Endothelial cell of umbilical vein (primary cell): ENCODE measurements at regions not wholly inside any gene's neighbourhood (a gene's known extent, or its start where the extent isn't known, plus 50 kb on each side); places are given as distances from the start of the nearest gene placed in this dataset.

Source experiments
- BruUV-seq: library from RNA; stranded (reverse); fragments of 400-500 nt; replicated peaks from 2 replicates; lab custom pipeline; 2021; lab: Mats Ljungman, UMichigan
- CTCF ChIA-PET: fragments of 300-600, 350-600 bp; sonication (Branson Sonifier 250); formaldehyde crosslinking; loops from one replicate; lab custom pipeline; 2021; ENCODE audit warnings: antibody characterized with exemption, inconsistent platforms; lab: Charles Lee
- POLR2A ChIA-PET: fragments of 300-600, 350-600 bp; sonication (Branson Sonifier 250); formaldehyde crosslinking; loops from one replicate; lab custom pipeline; 2021; ENCODE audit warnings: antibody characterized with exemption, inconsistent platforms; lab: Charles Lee
- DNase-seq: peaks from one replicate; pipeline ENCODE4 v3.0.0-alpha.2; 2011; ENCODE audit warnings: low read depth, low spot score
- FAIRE-seq: peaks from 2 replicates; lab custom pipeline; 2011; peaks lifted over from hg19 to GRCh38; lab: Jason Lieb, UNC
- H2AFZ ChIP-seq: 2 replicates; pipeline ENCODE4 v1.6.0; 2012; ENCODE audit warnings: low read depth, low read length, control low read depth, inconsistent platforms
- H3K27ac ChIP-seq: 2 replicates; pipeline ENCODE4 v1.5.1; 2011; ENCODE audit warnings: low read depth, mild to moderate bottlenecking, control low read depth, low read length, moderate library complexity; ENCODE audit not compliant: insufficient read depth
- H3K27me3 ChIP-seq, 2 experiments: 2 replicates each; pipeline versions ENCODE4 v1.6.0 to v1.6.1; 2011; ENCODE audit warnings: low read length in 2 of 2, mixed read lengths in 1 of 2; ENCODE audit not compliant: control insufficient read depth in 2 of 2, insufficient read depth in 2 of 2
- H3K36me3 ChIP-seq, 2 experiments: 2 replicates in 1 of 2; 3 replicates in 1 of 2; pipeline ENCODE4 v1.5.1; 2011; ENCODE audit warnings: low read length in 2 of 2, mild to moderate bottlenecking in 1 of 2, moderate library complexity in 1 of 2; ENCODE audit not compliant: control insufficient read depth in 2 of 2, insufficient read depth in 2 of 2; ENCODE audit errors: extremely low read depth in 1 of 2
- H3K4me1 ChIP-seq: 3 replicates; pipeline ENCODE4 v1.5.1; 2011; ENCODE audit warnings: mild to moderate bottlenecking, low read length; ENCODE audit not compliant: control insufficient read depth, insufficient read depth; ENCODE audit errors: extremely low read depth
- H3K4me2 ChIP-seq: 2 replicates; pipeline ENCODE4 v1.6.1; 2011; ENCODE audit warnings: low read length, control low read depth, mixed read lengths; ENCODE audit not compliant: insufficient read depth
- H3K4me3 ChIP-seq, 3 experiments: fragments of 200-600 bp in 1 of 3; sonication (generic), shearing (Covaris generic) in 1 of 3; replicated peaks in 1 of 3; 2 replicates each; pipeline ENCODE4 v1.5.1; 2011 to 2016; ENCODE audit warnings: control low read depth in 3 of 3, low read length in 3 of 3, mild to moderate bottlenecking in 2 of 3, inconsistent platforms in 1 of 3, low read depth in 1 of 3, moderate library complexity in 1 of 3; ENCODE audit not compliant: insufficient read depth in 1 of 3
- H3K79me2 ChIP-seq: 2 replicates; pipeline ENCODE4 v1.6.0; 2012; ENCODE audit warnings: low read length, inconsistent platforms; ENCODE audit not compliant: control insufficient read depth, insufficient read depth
- H3K9ac ChIP-seq: replicated peaks from 2 replicates; pipeline ENCODE3; 2011; ENCODE audit warnings: low read length, control low read depth; ENCODE audit not compliant: insufficient read depth; ENCODE audit errors: extremely low read depth
- H3K9me1 ChIP-seq: replicated peaks from 3 replicates; pipeline ENCODE4 v1.6.0; 2011; ENCODE audit warnings: mild to moderate bottlenecking, low read length; ENCODE audit not compliant: control insufficient read depth, insufficient read depth; ENCODE audit errors: extremely low read depth
- H3K9me3 ChIP-seq: replicated peaks from 2 replicates; pipeline ENCODE4 v1.5.1; 2012; ENCODE audit warnings: low read length, inconsistent platforms; ENCODE audit not compliant: control insufficient read depth, insufficient read depth
- H4K20me1 ChIP-seq: replicated peaks from 2 replicates; pipeline ENCODE3; 2011; ENCODE audit warnings: mild to moderate bottlenecking, low read length; ENCODE audit not compliant: control insufficient read depth, insufficient read depth; ENCODE audit errors: extremely low read depth
- EZH2 ChIP-seq: IDR thresholded peaks from 2 replicates; pipeline ENCODE4 v1.6.1; 2012; ENCODE audit warnings: borderline replicate concordance, low read depth, mild to moderate bottlenecking, moderate library complexity, low read length, inconsistent platforms; ENCODE audit not compliant: severe bottlenecking
- FOS ChIP-seq: IDR thresholded peaks from 2 replicates; pipeline ENCODE4 v1.6.1; 2011; ENCODE audit warnings: mild to moderate bottlenecking, low read length, moderate library complexity, borderline replicate concordance; ENCODE audit not compliant: insufficient read depth
- GATA2 ChIP-seq: IDR thresholded peaks from 2 replicates; pipeline ENCODE4 v1.7.0; 2011; ENCODE audit warnings: low read depth, mild to moderate bottlenecking, moderate library complexity, mixed read lengths, low read length; ENCODE audit not compliant: insufficient read length, insufficient read depth
- JUN ChIP-seq: IDR thresholded peaks from 2 replicates; pipeline ENCODE4 v1.6.1; 2011; ENCODE audit warnings: borderline replicate concordance, low read depth; ENCODE audit not compliant: insufficient read length, insufficient read depth
- MAX ChIP-seq: IDR thresholded peaks from 2 replicates; pipeline ENCODE4 v1.6.1; 2011; ENCODE audit not compliant: insufficient read depth, insufficient read length
- MYC ChIP-seq: IDR thresholded peaks from one replicate; pipeline ENCODE4 v1.6.1; 2011; ENCODE audit warnings: mild to moderate bottlenecking, low read depth, low read length
- POLR2A ChIP-seq: IDR thresholded peaks from 2 replicates; pipeline ENCODE4 v1.6.1; 2012; ENCODE audit warnings: low read depth, mild to moderate bottlenecking, control low read depth, low read length
- POLR2AphosphoS5 ChIP-seq: IDR thresholded peaks from 2 replicates; pipeline ENCODE4 v1.6.1; 2012; ENCODE audit warnings: low read depth, mild to moderate bottlenecking, control low read depth, low read length, moderate library complexity; ENCODE audit not compliant: insufficient read depth
- dilution Hi-C: fragments of 300-500 bp; cut with MboI; formaldehyde crosslinking; loops from one replicate; pipeline ENCODE4 v1.15.0; 2019; ENCODE audit warnings: low sequenced_read_pairs; ENCODE audit not compliant: extremely low pct_ligation_motif_present
- intact Hi-C: fragments of 100-400 bp; cut with micrococcal nuclease; formaldehyde crosslinking; loops from one replicate; pipeline ENCODE4 v1.10.0; 2022
- TF ChIP-seq, protein P1 (sequence below), 2 donors: IDR thresholded peaks; 1 replicate in 1 of 2; 2 replicates in 1 of 2; pipeline ENCODE4 v1.5.1; 2011; ENCODE audit warnings: low read length in 2 of 2, mild to moderate bottlenecking in 2 of 2, moderate library complexity in 2 of 2, control low read depth in 1 of 2, inconsistent platforms in 1 of 2, low read depth in 1 of 2; ENCODE audit not compliant: insufficient read depth in 1 of 2; ENCODE audit errors: extremely low read depth in 1 of 2

DNA sequence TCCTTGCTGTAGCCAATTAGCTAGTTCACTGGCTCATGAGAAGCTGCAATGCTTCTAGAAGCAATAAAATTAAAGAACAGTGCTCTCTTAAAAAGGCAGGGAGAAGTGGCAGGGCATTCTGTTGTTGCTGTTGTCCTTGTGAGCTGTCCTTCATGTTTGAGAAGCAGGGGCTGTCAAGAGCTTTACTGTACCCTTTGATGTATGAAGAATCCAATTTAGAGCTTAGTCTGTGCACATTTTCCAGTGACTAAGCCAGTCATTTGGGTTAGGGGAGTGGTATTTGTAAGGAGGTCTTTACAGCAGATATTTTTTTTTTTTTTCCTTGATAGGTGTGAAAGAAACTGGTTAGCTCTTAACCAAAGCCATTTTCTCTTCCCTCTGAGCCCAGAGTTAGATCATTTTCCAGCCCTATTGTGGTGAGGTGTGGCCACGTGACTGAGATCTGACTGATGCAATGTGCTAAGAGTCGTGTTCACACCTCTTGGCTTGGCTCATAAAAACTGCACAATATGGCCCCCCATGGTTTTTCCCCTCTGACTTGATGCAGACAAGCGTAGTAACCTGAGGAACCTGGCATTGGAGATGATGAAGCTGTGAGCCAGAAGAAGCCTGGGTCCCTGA lies 309.6 kb upstream of the TMTC4 start:
- no peaks in the 10 kb centered on the region for H3K9me1 ChIP-seq
- no peak overlapping the region for H2AFZ ChIP-seq
- TF ChIP-seq POLR2AphosphoS5 (no peak), GATA2 (no peak), FOS (no peak), MAX (no peak), JUN (no peak), POLR2A (no peak), MYC (no peak), EZH2 (no peak)
- TF ChIP-seq, protein P1, sequence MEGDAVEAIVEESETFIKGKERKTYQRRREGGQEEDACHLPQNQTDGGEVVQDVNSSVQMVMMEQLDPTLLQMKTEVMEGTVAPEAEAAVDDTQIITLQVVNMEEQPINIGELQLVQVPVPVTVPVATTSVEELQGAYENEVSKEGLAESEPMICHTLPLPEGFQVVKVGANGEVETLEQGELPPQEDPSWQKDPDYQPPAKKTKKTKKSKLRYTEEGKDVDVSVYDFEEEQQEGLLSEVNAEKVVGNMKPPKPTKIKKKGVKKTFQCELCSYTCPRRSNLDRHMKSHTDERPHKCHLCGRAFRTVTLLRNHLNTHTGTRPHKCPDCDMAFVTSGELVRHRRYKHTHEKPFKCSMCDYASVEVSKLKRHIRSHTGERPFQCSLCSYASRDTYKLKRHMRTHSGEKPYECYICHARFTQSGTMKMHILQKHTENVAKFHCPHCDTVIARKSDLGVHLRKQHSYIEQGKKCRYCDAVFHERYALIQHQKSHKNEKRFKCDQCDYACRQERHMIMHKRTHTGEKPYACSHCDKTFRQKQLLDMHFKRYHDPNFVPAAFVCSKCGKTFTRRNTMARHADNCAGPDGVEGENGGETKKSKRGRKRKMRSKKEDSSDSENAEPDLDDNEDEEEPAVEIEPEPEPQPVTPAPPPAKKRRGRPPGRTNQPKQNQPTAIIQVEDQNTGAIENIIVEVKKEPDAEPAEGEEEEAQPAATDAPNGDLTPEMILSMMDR (IDR thresholded peaks at IDR 0.05; ENCODE audit: extremely low read depth in 1 of 2, insufficient read depth in 1 of 2, low read depth in 1 of 2, low read length in 2 of 2): no peak
- H3K4me1 ChIP-seq: no peaks in the 10 kb centered on the region
- H3K27me3 ChIP-seq: no peaks in the 10 kb centered on the region
- DNase-seq (no peak), FAIRE-seq (no peak)
- no peaks in the 10 kb centered on the region for H3K36me3 ChIP-seq
- CTCF ChIA-PET: interaction anchor here (2.0 kb wide), 1 partner anchor 262 kb away, joined by 7 read pairs; no protein-coding TSS in a partner anchor
- H3K4me2 ChIP-seq: no peak overlapping the region
- BruUV-seq: no TSS peak
- dilution Hi-C loops: no loop called here
- POLR2A ChIA-PET: no interaction called here
- H3K9me3 ChIP-seq: no peaks in the 10 kb centered on the region
- H3K4me3 ChIP-seq: no peak overlapping the region
- no peaks in the 10 kb centered on the region for H4K20me1 ChIP-seq
- no peak overlapping the region for H3K9ac ChIP-seq
- no peak overlapping the region for H3K27ac ChIP-seq
- no peaks in the 10 kb centered on the region for H3K79me2 ChIP-seq
- intact Hi-C loops: loop anchor here (10.0 kb wide), 1 partner anchor 139 kb away; no protein-coding TSS in a partner anchor
